HCT116 (cell line): ENCODE measurements at regions not wholly inside any gene's neighbourhood (a gene's known extent, or its start where the extent isn't known, plus 50 kb on each side); places are given as distances from the start of the nearest gene placed in this dataset.

Experiments used
- ATAC-seq: fragments of 200-7000 bp; cut with Tn5 transposase; 2 replicates; pipeline ENCODE4 v1.9.1; 2020; ENCODE audit warnings: mild to moderate bottlenecking, moderate library complexity
- BruUV-seq: library from RNA; stranded (reverse); fragments of 400-500 nt; replicated peaks from 2 replicates; lab custom pipeline; 2021; lab: Mats Ljungman, UMichigan
- CTCF ChIA-PET: fragments of 300-600 bp; sonication (Branson Sonifier 250); formaldehyde crosslinking; loops from one replicate; lab custom pipeline; 2021; ENCODE audit warnings: antibody characterized with exemption; lab: Charles Lee
- POLR2A ChIA-PET: fragments of 300-600, 350-600 bp; sonication (Branson Sonifier 250); formaldehyde crosslinking; loops from one replicate; lab custom pipeline; 2021; ENCODE audit warnings: antibody characterized with exemption; lab: Charles Lee
- RAD21 ChIA-PET, 2 experiments: fragments of 300-600 bp; sonication (Branson Sonifier 250); formaldehyde crosslinking; loops; one replicate each; lab custom pipeline; 2023; ENCODE audit warnings: low total read pairs in 2 of 2; ENCODE audit not compliant: uncharacterized antibody in 2 of 2, unreplicated experiment in 2 of 2, low non-redundant PET in 1 of 2; lab: Charles Lee
- DNase-seq: peaks from one replicate; pipeline ENCODE4 v3.0.0-alpha.2; 2010; ENCODE audit warnings: low read depth, low spot score
- H2AFZ ChIP-seq: fragments of 200-600 bp; shearing (Covaris generic), sonication (generic); 2 replicates; pipeline ENCODE4 v1.6.1; 2017; ENCODE audit warnings: low read depth, mixed run types, mixed read lengths, antibody characterized with exemption, low read length; ENCODE audit not compliant: poor library complexity, severe bottlenecking
- H3K27ac ChIP-seq: 2 replicates; pipeline ENCODE4 v1.5.1; 2012; ENCODE audit warnings: low read depth, low read length
- H3K27me3 ChIP-seq: fragments of 200-600 bp; sonication (generic); 2 replicates; pipeline ENCODE4 v1.6.1; 2016; ENCODE audit warnings: mixed run types, low read length, mixed read lengths; ENCODE audit not compliant: insufficient read depth
- H3K36me3 ChIP-seq, 2 experiments: fragments of 200-500 bp in 1 of 2; fragments of 200-600 bp in 1 of 2; sonication (Bioruptor generic) in 1 of 2; sonication (generic) in 1 of 2; 2 replicates each; pipeline versions ENCODE4 v1.5.1 to v1.6.1; 2014 to 2016; ENCODE audit warnings: low read length in 2 of 2, inconsistent platforms in 1 of 2, mixed read lengths in 1 of 2, mixed run types in 1 of 2; ENCODE audit not compliant: insufficient read depth in 2 of 2, control insufficient read depth in 1 of 2
- H3K4me1 ChIP-seq, 2 experiments: fragments of 200-600 bp in 1 of 2; sonication (generic) in 1 of 2; 2 replicates each; pipeline versions ENCODE4 v1.5.1 to v1.6.1; 2012 to 2017; ENCODE audit warnings: low read length in 2 of 2, inconsistent platforms in 1 of 2, mild to moderate bottlenecking in 1 of 2, mixed read lengths in 1 of 2, mixed run types in 1 of 2, moderate library complexity in 1 of 2; ENCODE audit not compliant: insufficient read depth in 2 of 2, control insufficient read depth in 1 of 2
- H3K4me2 ChIP-seq: fragments of 200-600 bp; sonication (generic); 2 replicates; pipeline ENCODE4 v1.6.1; 2017; ENCODE audit warnings: mixed run types, low read length, mixed read lengths
- H3K4me3 ChIP-seq, 2 experiments: fragments of 200-600 bp in 1 of 2; sonication (generic) in 1 of 2; replicated peaks in 1 of 2; 2 replicates each; pipeline ENCODE4 v1.5.1; 2011 to 2016; ENCODE audit warnings: low read length in 2 of 2, control low read depth in 1 of 2, low read depth in 1 of 2, mild to moderate bottlenecking in 1 of 2, mixed read lengths in 1 of 2, mixed run types in 1 of 2
- H3K79me2 ChIP-seq: fragments of 200-600 bp; sonication (generic); 2 replicates; pipeline ENCODE4 v1.6.1; 2017; ENCODE audit warnings: mild to moderate bottlenecking, mixed run types, low read length, moderate library complexity, mixed read lengths; ENCODE audit not compliant: insufficient read depth
- H3K9ac ChIP-seq: fragments of 200-600 bp; sonication (generic); 2 replicates; pipeline ENCODE4 v1.6.1; 2016; ENCODE audit warnings: low read length, mixed read lengths
- H3K9me2 ChIP-seq: fragments of 200-600 bp; sonication (generic), shearing (Covaris generic); 2 replicates; pipeline ENCODE4 v1.6.1; 2017; ENCODE audit warnings: mixed run types, mild to moderate bottlenecking, moderate library complexity; ENCODE audit not compliant: insufficient read depth
- H3K9me3 ChIP-seq, 2 experiments: fragments of 200-500 bp in 1 of 2; fragments of 200-600 bp in 1 of 2; sonication (Bioruptor generic) in 1 of 2; sonication (generic) in 1 of 2; 2 replicates each; pipeline ENCODE4 v1.6.1; 2014 to 2017; ENCODE audit warnings: low read length in 2 of 2, mixed read lengths in 2 of 2, inconsistent platforms in 1 of 2, low read depth in 1 of 2, mild to moderate bottlenecking in 1 of 2, mixed run types in 1 of 2, moderate library complexity in 1 of 2; ENCODE audit not compliant: control insufficient read depth in 1 of 2, insufficient read depth in 1 of 2
- H4K20me1 ChIP-seq: fragments of 200-600 bp; sonication (generic), shearing (Covaris generic); 2 replicates; pipeline ENCODE4 v1.6.1; 2017; ENCODE audit warnings: mixed run types, mild to moderate bottlenecking, moderate library complexity; ENCODE audit not compliant: insufficient read depth
- CBX3 ChIP-seq: IDR thresholded peaks from 2 replicates; pipeline ENCODE4 v1.6.1; 2012; ENCODE audit warnings: low read depth
- CEBPB ChIP-seq: IDR thresholded peaks from 2 replicates; pipeline ENCODE4 v1.6.1; 2012; ENCODE audit warnings: low read depth
- CTCF ChIP-seq, 3 experiments: fragments of 200-600 bp in 1 of 3; sonication (generic) in 1 of 3; IDR thresholded peaks in 2 of 3; conservative IDR thresholded peaks in 1 of 3; 2 replicates each; pipeline ENCODE4 v1.5.1; 2012 to 2017; ENCODE audit warnings: low read depth in 2 of 3, low read length in 2 of 3, antibody characterized with exemption in 1 of 3, borderline replicate concordance in 1 of 3, control low read depth in 1 of 3, mild to moderate bottlenecking in 1 of 3, mixed read lengths in 1 of 3, mixed run types in 1 of 3, moderate library complexity in 1 of 3; ENCODE audit not compliant: insufficient read depth in 1 of 3
- ELF1 ChIP-seq: IDR thresholded peaks from 2 replicates; pipeline ENCODE4 v1.6.1; 2012; ENCODE audit warnings: low read depth, borderline replicate concordance
- EZH2 ChIP-seq: fragments of 200-600 bp; sonication (generic); IDR thresholded peaks from 2 replicates; pipeline ENCODE4 v1.6.1; 2017; ENCODE audit warnings: antibody characterized with exemption, mixed run types
- EZH2phosphoT487 ChIP-seq: fragments of 200-600 bp; IDR thresholded peaks from 2 replicates; pipeline ENCODE4 v1.6.1; 2018; ENCODE audit warnings: antibody characterized with exemption, borderline replicate concordance
- FOSL1 ChIP-seq: IDR thresholded peaks from 2 replicates; pipeline ENCODE4 v1.6.1; 2012; ENCODE audit warnings: low read depth
- JUND ChIP-seq: IDR thresholded peaks from 2 replicates; pipeline ENCODE4 v1.6.1; 2012
- MAX ChIP-seq: IDR thresholded peaks from 2 replicates; pipeline ENCODE4 v1.6.1; 2012
- POLR2AphosphoS5 ChIP-seq: IDR thresholded peaks from 2 replicates; pipeline ENCODE4 v1.6.1; 2011; ENCODE audit warnings: mild to moderate bottlenecking, low read depth, low read length, moderate library complexity
- REST ChIP-seq: IDR thresholded peaks from 2 replicates; pipeline ENCODE4 v1.6.1; 2012; ENCODE audit warnings: low read depth
- SIN3A ChIP-seq: IDR thresholded peaks from 2 replicates; pipeline ENCODE4 v1.6.1; 2012; ENCODE audit warnings: low read depth
- SP1 ChIP-seq: IDR thresholded peaks from 2 replicates; pipeline ENCODE4 v1.6.1; 2012; ENCODE audit warnings: low read depth
- SRF ChIP-seq: IDR thresholded peaks from 2 replicates; pipeline ENCODE4 v1.6.1; 2012; ENCODE audit warnings: low read depth
- YY1 ChIP-seq: IDR thresholded peaks from 2 replicates; pipeline ENCODE4 v1.6.1; 2011; ENCODE audit warnings: low read length, low read depth, moderate library complexity, mild to moderate bottlenecking; ENCODE audit not compliant: insufficient replicate concordance; ENCODE audit errors: extremely low read depth
- intact Hi-C: fragments of 100-400 bp; cut with micrococcal nuclease; formaldehyde crosslinking; loops from 2 replicates; pipeline ENCODE4 v1.10.0; 2022

- no peaks in the 10 kb centered on the region for H3K9me2 ChIP-seq
- RAD21 ChIA-PET = no interaction called here
- CTCF ChIA-PET = no interaction called here
- H3K27me3 ChIP-seq = no peaks in the 10 kb centered on the region
- POLR2A ChIA-PET = no interaction called here
- DNase-seq = no peak
- ATAC-seq = no peak
- no peak overlapping the region for H3K27ac ChIP-seq
- no peaks in the 10 kb centered on the region for H4K20me1 ChIP-seq
- intact Hi-C loops = no loop called here
- no peak overlapping the region for H3K4me3 ChIP-seq
- H2AFZ ChIP-seq = no peak overlapping the region
- no TSS peak for BruUV-seq
- no peaks in the 10 kb centered on the region for H3K9me3 ChIP-seq
- H3K36me3 ChIP-seq = no peaks in the 10 kb centered on the region
- no peak overlapping the region for H3K4me2 ChIP-seq
- H3K9ac ChIP-seq = no peak overlapping the region
- H3K4me1 ChIP-seq = no peaks in the 10 kb centered on the region
- TF ChIP-seq POLR2AphosphoS5 (no peak), CBX3 (no peak), SP1 (no peak), EZH2phosphoT487 (no peak), SIN3A (no peak), REST (no peak), ELF1 (no peak), CTCF (IDR thresholded peaks at IDR 0.05 in 2 of 3, conservative IDR thresholded peaks at IDR 0.05 in 1 of 3; ENCODE audit: borderline replicate concordance in 1 of 3, insufficient read depth in 1 of 3, low read depth in 2 of 3, low read length in 2 of 3) (no peak), JUND (no peak), MAX (no peak), FOSL1 (no peak), YY1 (no peak), EZH2 (no peak), CEBPB (no peak), SRF (no peak)
- H3K79me2 ChIP-seq = no peaks in the 10 kb centered on the region
Measured at GRCh38 chr2:142693171-142693950, 184.1 kb upstream of the KYNU start.
